Esophagus muscularis mucosa (tissue), 3 donors: ENCODE measurements at regions not wholly inside any gene's neighbourhood (a gene's known extent, or its start where the extent isn't known, plus 50 kb on each side); places are given as distances from the start of the nearest gene placed in this dataset.

ENCODE experiments used
- CTCF ChIP-seq, 3 experiments: fragments of 200-600 bp in 2 of 3; fragments of 450-650 bp in 1 of 3; sonication (generic) in 2 of 3; IDR thresholded peaks; one replicate each; pipeline ENCODE4 v1.5.1; 2017 to 2019; ENCODE audit warnings: antibody characterized with exemption in 3 of 3, mild to moderate bottlenecking in 2 of 3, moderate library complexity in 1 of 3
- POLR2A ChIP-seq: fragments of 450-650 bp; IDR thresholded peaks from one replicate; pipeline ENCODE4 v1.6.1; 2017; ENCODE audit warnings: antibody characterized with exemption, moderate library complexity, mild to moderate bottlenecking, low read depth
- POLR2AphosphoS5 ChIP-seq, 2 donors: sonication (generic); formaldehyde crosslinking; IDR thresholded peaks; one replicate each; pipeline ENCODE4 v1.6.1; 2017; ENCODE audit warnings: antibody characterized with exemption in 2 of 2

GRCh38 chr15:97483232-97483631, 477.3 kb upstream of the ARRDC4 start:
- TF ChIP-seq POLR2A, result no peak
- TF ChIP-seq CTCF (IDR thresholded peaks at IDR 0.05), result no peak
- no peak for TF ChIP-seq POLR2AphosphoS5 (IDR thresholded peaks at IDR 0.05)
